Stimulated activated CD4-positive, alpha-beta T cell treated with anti-CD3 and anti-CD28 coated beads, TNF-alpha, amount 100 ng/mL, for 48 hours (primary cell): ENCODE measurements at regions not wholly inside any gene's neighbourhood (a gene's known extent, or its start where the extent isn't known, plus 50 kb on each side); places are given as distances from the start of the nearest gene placed in this dataset.
"Not testable (repeated sequence)": the region's sequence is repeated elsewhere in the genome, so short reads cannot be mapped to it uniquely, and the experiment has no call there.

Experiments
- DNase-seq, 3 donors: peaks; one replicate each; pipeline ENCODE4 v3.0.0-alpha.2; 2020; ENCODE audit warnings: low read depth in 3 of 3

DNA sequence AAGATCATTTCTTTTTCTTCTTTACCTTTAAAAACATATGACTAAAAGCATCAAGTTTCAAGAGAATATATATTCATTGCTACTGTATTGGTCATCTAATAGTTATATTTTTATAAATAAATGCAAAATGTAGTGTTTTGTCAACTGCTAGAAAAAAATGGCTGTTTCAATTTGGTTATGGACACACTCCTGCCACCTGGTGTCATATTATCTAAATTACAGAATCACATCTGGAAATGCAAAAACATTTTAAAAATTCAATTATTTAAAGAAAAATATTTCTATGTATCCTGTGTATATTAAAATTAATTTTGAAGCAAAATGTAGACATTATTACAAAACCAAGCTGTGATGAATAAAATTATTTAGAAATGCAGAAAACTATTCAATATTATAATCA lies 329.4 kb upstream of the PCDH18 start:
- DNase-seq, result no peak

DNA sequence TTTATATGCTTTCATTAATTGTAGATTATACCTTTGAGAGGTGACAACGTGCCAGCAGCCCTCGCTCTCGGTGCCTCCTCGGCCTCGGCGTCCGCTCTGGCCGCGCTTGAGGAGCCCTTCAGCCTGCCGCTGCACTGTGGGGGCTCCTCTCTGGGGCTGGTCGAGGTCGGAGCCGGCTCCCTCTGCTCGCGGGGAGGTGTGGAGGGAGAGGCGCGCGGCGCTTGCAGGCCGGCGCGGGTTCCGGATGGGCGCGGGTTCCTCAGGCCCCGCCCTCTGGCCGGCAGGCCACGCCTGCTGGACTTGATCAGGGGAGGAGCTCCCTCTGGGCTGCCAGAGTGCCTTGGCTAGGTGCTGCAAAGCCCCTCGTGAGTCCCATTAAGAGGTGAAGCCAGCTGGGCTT lies 321.1 kb upstream of the PCDH18 start:
- no peak for DNase-seq

- DNase-seq, result no peak
Measured at GRCh38 chr4:137852326-137852725, 320.0 kb upstream of the PCDH18 start.

GRCh38 chr4:137851435-137851834 lies 319.1 kb upstream of the PCDH18 start:
- no peak for DNase-seq

DNA sequence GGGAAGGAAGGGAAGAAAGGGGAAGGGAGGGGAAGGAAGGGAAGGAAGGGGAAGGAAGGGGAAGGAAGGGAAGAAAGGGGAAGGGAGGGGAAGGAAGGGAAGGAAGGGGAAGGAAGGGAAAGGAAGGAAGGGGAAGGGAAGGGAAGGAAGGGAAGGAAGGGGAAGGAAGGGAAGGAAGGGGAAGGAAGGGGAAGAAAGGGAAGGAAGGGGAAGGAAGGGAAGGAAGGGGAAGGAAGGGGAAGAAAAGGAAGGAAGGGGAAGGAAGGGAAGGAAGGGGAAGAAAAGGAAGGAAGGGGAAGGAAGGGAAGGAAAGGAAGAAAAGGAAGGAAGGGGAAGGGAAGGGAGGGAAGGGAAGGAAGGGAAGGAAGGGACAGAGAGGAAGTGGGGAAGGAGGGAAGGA lies 295.7 kb upstream of the PCDH18 start:
- not testable (repeated sequence) for DNase-seq

- DNase-seq, result no peak
Measured at GRCh38 chr4:137825505-137825904, 293.2 kb upstream of the PCDH18 start.

GRCh38 chr4:137823007-137823406 lies 290.7 kb upstream of the PCDH18 start:
- DNase-seq, result no peak

DNA sequence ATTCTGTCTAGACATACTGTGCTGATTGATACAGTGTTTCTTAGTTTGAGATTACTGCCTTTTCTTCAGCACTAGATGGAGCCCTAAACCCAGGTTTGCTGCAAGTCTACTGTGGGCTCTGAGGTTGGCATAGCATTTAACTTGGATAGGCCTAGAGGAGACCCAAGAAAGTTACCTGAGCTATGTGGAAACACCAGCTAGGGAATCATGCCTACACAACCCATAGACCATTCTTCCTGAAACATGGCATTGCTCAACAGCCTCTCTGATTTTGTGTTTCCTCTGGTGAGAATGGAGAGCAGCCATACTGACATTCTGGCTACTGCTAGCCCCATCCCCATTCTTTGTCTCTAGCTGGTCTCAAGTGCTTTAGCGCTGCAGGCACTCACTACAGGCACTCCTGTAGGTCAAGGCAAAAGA lies 287.7 kb upstream of the PCDH18 start:
- DNase-seq, result no peak

- no peak for DNase-seq
Measured at GRCh38 chr4:137812258-137812657, 280.0 kb upstream of the PCDH18 start.

DNA sequence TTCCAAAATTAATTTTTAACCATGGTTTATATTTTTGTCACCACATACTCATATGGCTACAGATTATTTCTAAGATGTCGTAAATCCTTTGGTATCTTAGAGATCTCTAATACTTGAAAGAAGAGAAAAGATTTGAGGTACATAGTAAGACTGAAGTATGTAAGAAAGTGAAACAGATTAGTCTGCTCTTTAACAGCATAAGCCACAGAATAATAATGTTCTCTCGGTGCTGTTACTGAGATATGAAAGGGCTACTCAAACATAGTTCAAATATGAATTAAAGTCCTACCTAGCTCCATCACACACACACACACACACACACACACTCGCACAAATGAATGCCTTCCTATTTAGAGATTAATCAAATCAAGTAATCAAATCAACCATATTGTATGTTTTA lies 274.1 kb upstream of the PCDH18 start:
- DNase-seq, result no peak

DNA sequence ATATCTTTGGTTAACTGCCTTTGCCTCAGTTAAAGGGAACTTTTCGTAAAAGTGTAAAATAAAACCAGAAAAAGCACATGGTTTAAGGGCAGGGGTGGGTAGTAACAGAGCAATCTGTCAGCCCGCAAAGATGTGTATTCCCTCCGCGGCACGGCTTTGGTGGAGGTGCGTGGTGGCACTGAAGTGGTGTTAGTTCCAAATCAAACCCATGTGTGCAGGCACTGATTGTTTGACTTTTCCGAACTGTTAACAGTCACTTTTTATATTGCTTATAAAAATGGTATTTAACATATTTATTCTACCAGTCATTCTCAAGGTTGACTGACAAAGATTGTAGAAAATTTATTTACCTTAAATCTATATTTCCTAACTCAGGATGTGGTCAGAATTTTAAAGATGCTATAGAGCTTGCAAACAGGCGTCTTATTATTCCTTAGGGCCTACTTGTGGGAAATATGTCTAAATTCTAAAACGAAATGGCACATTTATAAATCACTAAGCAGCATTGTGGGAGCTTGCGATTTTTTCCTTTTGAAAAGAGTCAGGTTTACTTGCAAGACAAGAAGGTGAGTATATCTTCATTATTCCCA lies 272.7 kb upstream of the PCDH18 start:
- DNase-seq, result no peak

DNA sequence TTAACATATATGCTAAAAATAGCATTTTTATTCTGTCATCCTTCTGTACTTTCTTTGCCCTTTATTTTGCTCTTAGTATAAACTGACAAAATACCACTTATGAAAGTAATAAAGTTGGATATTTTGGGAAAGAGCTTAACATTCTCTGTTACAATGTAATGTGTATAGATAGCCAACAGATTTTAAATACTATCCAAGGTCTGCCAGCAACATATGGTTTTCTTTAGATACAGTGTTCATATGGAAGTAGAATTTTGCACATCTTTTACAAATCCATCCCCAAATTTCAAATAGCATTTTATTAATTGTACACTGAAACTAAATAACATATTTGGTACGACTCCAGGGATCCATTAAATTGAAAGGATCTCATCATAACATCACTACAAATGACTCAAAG lies 268.6 kb upstream of the PCDH18 start:
- no peak for DNase-seq

- DNase-seq, result no peak
Measured at GRCh38 chr4:137794764-137795254, 262.5 kb upstream of the PCDH18 start.

- DNase-seq, result not testable (repeated sequence)
Measured at GRCh38 chr4:137789263-137789662, 257.0 kb upstream of the PCDH18 start.

DNA sequence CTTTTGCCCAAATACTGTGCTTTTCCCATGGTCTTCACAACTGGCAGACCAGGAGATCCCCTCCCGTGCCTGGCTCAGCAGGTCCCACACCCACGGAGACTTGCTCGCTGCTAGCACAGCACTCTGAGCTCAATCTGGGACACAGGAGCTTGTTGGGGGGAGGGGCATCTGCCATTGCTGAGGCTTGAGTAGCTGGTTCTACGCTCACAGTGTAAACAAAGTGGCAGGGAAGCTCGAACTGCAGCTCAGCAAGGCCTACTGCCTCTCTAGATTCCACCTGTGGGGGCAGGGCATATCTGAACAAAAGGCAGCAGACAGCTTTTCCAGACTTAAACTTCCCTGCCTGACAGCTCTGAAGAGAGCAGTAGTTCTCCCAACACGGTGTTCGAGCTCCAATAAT lies 251.6 kb upstream of the PCDH18 start:
- not testable (repeated sequence) for DNase-seq

- no peak for DNase-seq
Measured at GRCh38 chr4:137775701-137776100, 243.4 kb upstream of the PCDH18 start.

GRCh38 chr4:137774501-137774900 lies 242.2 kb upstream of the PCDH18 start:
- DNase-seq, result no peak

- no peak for DNase-seq
Measured at GRCh38 chr4:137768881-137769280, 236.6 kb upstream of the PCDH18 start.

- DNase-seq, result no peak
Measured at GRCh38 chr4:137768196-137768595, 235.9 kb upstream of the PCDH18 start.

GRCh38 chr4:137762591-137762990 lies 230.3 kb upstream of the PCDH18 start:
- no peak for DNase-seq

DNA sequence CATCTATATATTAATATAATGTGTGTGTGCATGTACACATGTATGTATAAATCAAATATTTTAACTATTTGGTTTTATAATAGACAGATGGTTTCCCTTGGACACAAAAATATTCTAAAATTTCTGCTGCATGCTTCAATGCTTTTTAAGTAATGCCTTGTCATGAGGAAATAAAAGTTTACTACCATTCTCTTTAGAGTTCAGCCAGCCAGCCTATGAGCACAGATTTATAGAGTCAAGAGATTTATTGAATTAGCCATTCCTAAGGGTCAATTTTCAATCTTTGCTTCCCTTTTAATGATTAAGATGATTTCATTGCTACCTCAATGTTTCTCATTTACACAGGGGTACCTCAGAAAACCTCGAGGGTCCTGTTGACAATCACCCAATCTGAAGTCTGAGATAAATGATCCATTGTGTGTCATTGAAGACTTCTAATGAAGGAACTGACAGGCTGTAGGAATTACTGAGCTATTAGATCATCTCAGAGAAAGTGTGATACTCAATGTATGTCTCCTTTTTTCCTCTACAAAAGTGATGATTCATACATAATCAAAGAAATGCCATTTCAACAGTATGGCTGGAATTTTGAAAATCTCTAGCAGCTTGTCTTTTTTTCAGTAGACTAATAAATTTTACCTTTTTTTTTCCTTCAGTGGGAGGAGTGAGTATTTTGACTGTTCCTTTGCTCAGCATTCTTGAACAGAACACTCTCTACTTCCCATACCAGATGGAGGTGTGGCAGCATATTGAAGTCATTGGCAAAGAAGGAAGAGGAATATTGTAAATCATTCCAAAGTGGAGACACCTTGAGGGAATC lies 222.6 kb upstream of the PCDH18 start:
- no peak for DNase-seq

GRCh38 chr4:137749466-137749865 lies 217.2 kb upstream of the PCDH18 start:
- no peak for DNase-seq

GRCh38 chr4:137748616-137749015 lies 216.3 kb upstream of the PCDH18 start:
- no peak for DNase-seq
